PC-9 (cell line): ENCODE measurements at regions not wholly inside any gene's neighbourhood (a gene's known extent, or its start where the extent isn't known, plus 50 kb on each side); places are given as distances from the start of the nearest gene placed in this dataset.

Source experiments
- BruUV-seq: library from RNA; stranded (reverse); fragments of 400-500 nt; replicated peaks from 2 replicates; lab custom pipeline; 2021; lab: Mats Ljungman, UMichigan
- CTCF ChIA-PET: fragments of 300-600 bp; sonication (Branson Sonifier 250); formaldehyde crosslinking; loops from one replicate; lab custom pipeline; 2022; ENCODE audit warnings: antibody characterized with exemption; lab: Charles Lee
- POLR2A ChIA-PET: fragments of 300-600 bp; sonication (Branson Sonifier 250); formaldehyde crosslinking; loops from one replicate; lab custom pipeline; 2022; ENCODE audit warnings: antibody characterized with exemption; ENCODE audit not compliant: unreplicated experiment; lab: Charles Lee
- DNase-seq, 2 experiments: peaks; one replicate each; pipeline versions ENCODE4 v3.0.0 to v3.0.0-alpha.2; 2015 to 2022; ENCODE audit warnings: mixed read lengths in 1 of 2
- H2AFZ ChIP-seq: fragments of 200-600 bp; sonication (generic); 2 replicates; pipeline ENCODE4 v1.8.1; 2017; ENCODE audit warnings: antibody characterized with exemption
- H3F3A ChIP-seq: fragments of 200-600 bp; sonication (generic); 2 replicates; pipeline ENCODE4 v1.8.1; 2017; ENCODE audit warnings: antibody characterized with exemption, mild to moderate bottlenecking, low read depth; ENCODE audit not compliant: insufficient read depth
- H3K27ac ChIP-seq: fragments of 200-600 bp; sonication (generic); 2 replicates; pipeline ENCODE4 v1.6.1; 2016; ENCODE audit warnings: mixed run types
- H3K27me3 ChIP-seq: fragments of 200-600 bp; sonication (generic); 2 replicates; pipeline ENCODE4 v1.6.1; 2016; ENCODE audit warnings: low read depth, mixed run types; ENCODE audit not compliant: insufficient read depth
- H3K36me3 ChIP-seq: fragments of 200-600 bp; sonication (generic); 2 replicates; pipeline ENCODE4 v1.6.1; 2016; ENCODE audit warnings: low read depth, mixed run types
- H3K4me1 ChIP-seq: fragments of 200-600 bp; sonication (generic); replicated peaks from 2 replicates; pipeline ENCODE4 v1.6.1; 2016; ENCODE audit warnings: mixed run types; ENCODE audit not compliant: insufficient read depth
- H3K4me2 ChIP-seq: fragments of 200-600 bp; sonication (generic); 2 replicates; pipeline ENCODE4 v1.6.1; 2017; ENCODE audit warnings: mixed run types
- H3K4me3 ChIP-seq: fragments of 200-600 bp; sonication (generic); 2 replicates; pipeline ENCODE4 v1.6.1; 2016; ENCODE audit warnings: mixed run types
- H3K79me2 ChIP-seq: fragments of 200-600 bp; sonication (generic); 2 replicates; pipeline ENCODE4 v1.6.1; 2017; ENCODE audit warnings: low read depth, mixed run types
- H3K9me2 ChIP-seq: fragments of 200-600 bp; sonication (generic); 2 replicates; pipeline ENCODE4 v1.8.1; 2017; ENCODE audit warnings: mild to moderate bottlenecking; ENCODE audit not compliant: insufficient read depth
- H3K9me3 ChIP-seq: fragments of 200-600 bp; sonication (generic); 2 replicates; pipeline ENCODE4 v1.8.1; 2016; ENCODE audit warnings: low read depth; ENCODE audit not compliant: insufficient read depth
- H4K20me1 ChIP-seq: fragments of 200-600 bp; sonication (generic); 2 replicates; pipeline ENCODE4 v1.8.1; 2017; ENCODE audit not compliant: insufficient read depth
- CTCF ChIP-seq: fragments of 200-600 bp; sonication (generic); conservative IDR thresholded peaks from 2 replicates; pipeline ENCODE4 v1.6.1; 2017; ENCODE audit warnings: mixed run types, antibody characterized with exemption, mild to moderate bottlenecking, moderate library complexity
- EZH2 ChIP-seq: fragments of 200-600 bp; sonication (generic); IDR thresholded peaks from 2 replicates; pipeline ENCODE4 v1.8.0; 2017; ENCODE audit warnings: antibody characterized with exemption, low read depth
- intact Hi-C: fragments of 100-400 bp; cut with micrococcal nuclease; formaldehyde crosslinking; loops from one replicate; pipeline ENCODE4 v1.10.0; 2022; ENCODE audit not compliant: unreplicated experiment

DNA sequence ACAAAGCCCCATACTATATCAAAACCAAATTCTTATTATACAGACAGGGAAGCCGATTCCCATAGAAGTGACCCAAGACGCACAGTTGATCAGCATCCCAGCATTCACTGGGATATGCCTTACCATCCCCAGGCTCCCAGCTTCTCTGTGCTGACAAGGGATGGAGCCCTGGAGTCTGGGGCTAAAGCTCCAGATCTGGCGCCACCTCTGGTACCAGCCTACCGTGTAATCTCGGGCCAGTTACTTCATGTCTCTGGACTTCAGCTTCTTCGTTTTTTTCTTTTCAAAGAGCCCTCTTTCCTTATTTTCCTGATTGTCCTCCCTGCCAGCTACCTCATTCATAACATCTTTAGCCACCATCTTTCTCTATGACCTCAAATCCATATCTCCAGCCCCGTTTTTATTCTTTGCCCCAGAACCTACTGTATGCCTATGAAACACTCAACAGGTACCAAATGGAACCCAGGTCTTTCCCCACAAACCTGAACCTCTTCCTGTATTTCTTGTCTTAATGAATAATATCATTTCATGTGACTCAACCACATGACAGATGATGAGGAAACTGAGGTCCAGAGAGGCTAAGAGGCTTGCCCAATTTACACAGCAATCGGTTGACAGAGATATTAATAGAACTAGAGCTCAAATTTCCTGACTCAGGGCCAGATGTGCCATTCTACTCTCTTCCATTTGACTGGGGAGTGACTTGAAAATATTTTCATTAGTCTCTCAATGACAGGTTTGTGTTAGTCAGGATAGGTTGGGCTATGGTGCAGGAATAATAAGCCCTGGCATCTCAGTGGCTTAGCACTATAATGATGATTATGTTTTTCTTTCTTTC, 85.4 kb upstream of the TLE3 start:
- Histone ChIP-seq H3K9me2 (no peaks in the 10 kb centered on the region), H4K20me1 (no peaks in the 10 kb centered on the region), H2AFZ (no peak overlapping the region), H3K4me1 (no peaks in the 10 kb centered on the region), H3K4me2 (no peak overlapping the region), H3K27ac (no peak overlapping the region), H3K79me2 (no peaks in the 10 kb centered on the region), H3K4me3 (no peak overlapping the region), H3K27me3 (no peaks in the 10 kb centered on the region), H3K36me3 (no peaks in the 10 kb centered on the region), H3F3A (no peaks in the 10 kb centered on the region), H3K9me3 (no peaks in the 10 kb centered on the region)
- no peak for DNase-seq
- no peak for TF ChIP-seq EZH2
- no peak for TF ChIP-seq CTCF
- intact Hi-C loops = no loop called here
- no TSS peak for BruUV-seq
- POLR2A ChIA-PET = interaction anchor here (0.7 kb wide), 1 partner anchor 63 kb away, joined by 10 read pairs; no protein-coding TSS in a partner anchor
- CTCF ChIA-PET = no interaction called here

DNA sequence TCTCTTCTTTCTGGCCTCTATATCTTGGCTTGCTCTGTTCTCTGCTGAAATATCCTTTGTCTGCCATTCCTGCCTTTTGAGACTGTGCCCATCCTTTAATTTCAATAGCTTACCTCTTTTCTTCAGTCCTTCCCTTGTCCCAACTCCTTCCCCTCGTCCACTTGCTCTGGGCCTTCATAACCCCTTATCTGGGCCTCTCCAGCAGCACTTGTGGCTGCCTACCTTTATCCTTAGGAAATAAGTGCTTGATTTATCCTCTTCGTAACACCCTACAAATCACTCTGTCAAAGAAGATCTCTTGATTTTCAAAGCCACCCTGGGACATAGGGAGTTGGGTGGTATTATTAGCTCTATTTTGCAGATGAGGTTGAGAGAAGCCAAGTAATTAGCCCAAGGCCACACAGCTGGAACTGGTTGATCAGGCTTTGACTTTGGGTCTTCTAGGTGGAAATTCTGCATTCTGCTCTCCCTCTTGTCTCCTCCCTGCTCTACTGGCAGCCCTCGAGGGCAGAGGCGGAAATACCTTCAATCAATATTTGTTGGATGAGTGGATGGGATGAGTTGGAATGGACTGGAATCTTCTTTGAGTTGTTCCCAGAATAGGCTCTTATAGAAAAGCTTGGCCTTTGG, 84.0 kb upstream of the TLE3 start:
- POLR2A ChIA-PET = no interaction called here
- Histone ChIP-seq H3K9me3 (no peaks in the 10 kb centered on the region), H3K4me3 (no peak overlapping the region), H4K20me1 (no peaks in the 10 kb centered on the region), H3F3A (no peaks in the 10 kb centered on the region), H3K27ac (no peak overlapping the region), H3K36me3 (no peaks in the 10 kb centered on the region), H3K79me2 (no peaks in the 10 kb centered on the region), H3K4me2 (no peak overlapping the region), H3K27me3 (no peaks in the 10 kb centered on the region), H3K4me1 (no peaks in the 10 kb centered on the region), H2AFZ (no peak overlapping the region), H3K9me2 (no peaks in the 10 kb centered on the region)
- no TSS peak for BruUV-seq
- DNase-seq = no peak
- CTCF ChIA-PET = no interaction called here
- intact Hi-C loops = no loop called here
- TF ChIP-seq EZH2 = no peak
- TF ChIP-seq CTCF = no peak

GRCh38 chr15:70180186-70180875, 82.6 kb upstream of the TLE3 start:
- Histone ChIP-seq H3K4me2 (no peak overlapping the region), H3K27me3 (no peaks in the 10 kb centered on the region), H4K20me1 (no peaks in the 10 kb centered on the region), H3F3A (no peaks in the 10 kb centered on the region), H3K27ac (no peak overlapping the region), H2AFZ (no peak overlapping the region), H3K4me1 (no peaks in the 10 kb centered on the region), H3K79me2 (no peaks in the 10 kb centered on the region), H3K36me3 (no peaks in the 10 kb centered on the region), H3K4me3 (no peak overlapping the region), H3K9me2 (no peaks in the 10 kb centered on the region), H3K9me3 (no peaks in the 10 kb centered on the region)
- DNase-seq = no peak
- intact Hi-C loops = no loop called here
- BruUV-seq = no TSS peak
- CTCF ChIA-PET = interaction anchor here (0.6 kb wide), 1 partner anchor 382 kb away, joined by 3 read pairs; no protein-coding TSS in a partner anchor
- POLR2A ChIA-PET = interaction anchor here (0.6 kb wide), 1 partner anchor 16 kb away, joined by 7 read pairs; no protein-coding TSS in a partner anchor
- TF ChIP-seq EZH2 = no peak
- TF ChIP-seq CTCF = no peak
